PFSK-1 (cell line): ENCODE measurements at regions not wholly inside any gene's neighbourhood (a gene's known extent, or its start where the extent isn't known, plus 50 kb on each side); places are given as distances from the start of the nearest gene placed in this dataset.

Experiments
- FOXP2 ChIP-seq: optimal IDR thresholded peaks from 2 replicates; pipeline ENCODE3; 2011; ENCODE audit warnings: borderline replicate concordance, control low read depth, inconsistent platforms; ENCODE audit not compliant: insufficient read depth; ENCODE audit errors: extremely low read length, extremely low read depth
- POLR2AphosphoS5 ChIP-seq: IDR thresholded peaks from 2 replicates; pipeline ENCODE4 v1.6.1; 2012; ENCODE audit warnings: low read depth, mild to moderate bottlenecking, control low read depth, low read length, moderate library complexity
- REST ChIP-seq, 2 experiments: IDR thresholded peaks; 2 replicates each; pipeline versions ENCODE4 v1.6.1 to v1.8.0; 2011 to 2012; ENCODE audit warnings: low read depth in 2 of 2, low read length in 2 of 2, control low read depth in 1 of 2, inconsistent platforms in 1 of 2, mild to moderate bottlenecking in 1 of 2, moderate library complexity in 1 of 2; ENCODE audit not compliant: insufficient read depth in 1 of 2
- SIN3A ChIP-seq: IDR thresholded peaks from 2 replicates; pipeline ENCODE4 v1.6.1; 2012; ENCODE audit warnings: mild to moderate bottlenecking, low read length, moderate library complexity, borderline replicate concordance; ENCODE audit not compliant: insufficient read depth
- TAF1 ChIP-seq: IDR thresholded peaks from 2 replicates; pipeline ENCODE4 v1.6.1; 2012; ENCODE audit warnings: low read length, control low read depth, borderline replicate concordance; ENCODE audit not compliant: insufficient read depth

GRCh38 chr2:220528180-220528675, 900.8 kb downstream of the SLC4A3 start:
- no peak for TF ChIP-seq POLR2AphosphoS5
- no peak for TF ChIP-seq SIN3A
- no peak for TF ChIP-seq TAF1
- no peak for TF ChIP-seq FOXP2
- no peak for TF ChIP-seq REST (IDR thresholded peaks at IDR 0.05; ENCODE audit: insufficient read depth in 1 of 2, low read depth in 2 of 2, low read length in 2 of 2)

GRCh38 chr2:220531216-220531615, 903.8 kb downstream of the SLC4A3 start:
- TF ChIP-seq REST (IDR thresholded peaks at IDR 0.05; ENCODE audit: insufficient read depth in 1 of 2, low read depth in 2 of 2, low read length in 2 of 2) (no peak), TAF1 (no peak)

GRCh38 chr2:220533485-220533884, 906.1 kb downstream of the SLC4A3 start:
- TF ChIP-seq TAF1 (no peak), SIN3A (no peak), FOXP2 (no peak), POLR2AphosphoS5 (no peak), REST (IDR thresholded peaks at IDR 0.05; ENCODE audit: insufficient read depth in 1 of 2, low read depth in 2 of 2, low read length in 2 of 2) (no peak)

GRCh38 chr2:220539481-220539880, 912.1 kb downstream of the SLC4A3 start:
- TF ChIP-seq POLR2AphosphoS5 = no peak
- no peak for TF ChIP-seq SIN3A
- no peak for TF ChIP-seq TAF1
- TF ChIP-seq FOXP2 = no peak
- no peak for TF ChIP-seq REST (IDR thresholded peaks at IDR 0.05; ENCODE audit: insufficient read depth in 1 of 2, low read depth in 2 of 2, low read length in 2 of 2)

- no peak for TF ChIP-seq REST (IDR thresholded peaks at IDR 0.05; ENCODE audit: insufficient read depth in 1 of 2, low read depth in 2 of 2, low read length in 2 of 2)
- TF ChIP-seq TAF1 = no peak
- TF ChIP-seq POLR2AphosphoS5 = no peak
- TF ChIP-seq FOXP2 = no peak
- no peak for TF ChIP-seq SIN3A
Measured at GRCh38 chr2:220544049-220544448, 916.6 kb downstream of the SLC4A3 start.
